K562 (cell line): ENCODE measurements at regions not wholly inside any gene's neighbourhood (a gene's known extent, or its start where the extent isn't known, plus 50 kb on each side); places are given as distances from the start of the nearest gene placed in this dataset.

Experiments
- MEF2D ChIP-seq: conservative IDR thresholded peaks from 2 replicates; pipeline ENCODE4 v1.6.1; 2016; ENCODE audit warnings: low read depth, missing genetic modification characterization, missing compliant biosample characterization
- PHF8 ChIP-seq: fragments of 200-600 bp; sonication (generic); IDR thresholded peaks from 2 replicates; pipeline ENCODE4 v1.6.1; 2012; ENCODE audit warnings: mixed run types, mild to moderate bottlenecking, inconsistent platforms, low read length, moderate library complexity, borderline replicate concordance
- POLR2AphosphoS5 ChIP-seq: IDR thresholded peaks from 2 replicates; pipeline ENCODE4 v1.6.1; 2011; ENCODE audit warnings: mild to moderate bottlenecking, low read depth, low read length, moderate library complexity; ENCODE audit not compliant: control insufficient read depth, insufficient read depth
- PRPF4 ChIP-seq: fragments of 200-400 bp; formaldehyde crosslinking; IDR thresholded peaks from one replicate; pipeline ENCODE4 v1.6.1; 2017; ENCODE audit warnings: low read length, low read depth, mild to moderate bottlenecking; ENCODE audit not compliant: insufficient read depth, poor library complexity, severe bottlenecking
- RCOR1 ChIP-seq, 2 experiments: IDR thresholded peaks; 2 replicates each; pipeline ENCODE4 v1.6.1; 2012; ENCODE audit warnings: low read depth in 2 of 2, low read length in 2 of 2, borderline replicate concordance in 1 of 2, improper control_type of control experiment in 1 of 2
- TF ChIP-seq, protein P1 (sequence below), 3 experiments: IDR thresholded peaks in 2 of 3; conservative IDR thresholded peaks in 1 of 3; 2 replicates each; pipeline ENCODE4 v1.5.1; 2011 to 2012; ENCODE audit warnings: low read length in 3 of 3, mild to moderate bottlenecking in 3 of 3, control low read depth in 2 of 3, improper control_type of control experiment in 1 of 3, inconsistent platforms in 1 of 3, low read depth in 1 of 3, mixed read lengths in 1 of 3, moderate library complexity in 1 of 3; ENCODE audit not compliant: insufficient read depth in 2 of 3
- TF ChIP-seq, protein P2 (sequence below): sonication (generic); formaldehyde crosslinking; IDR thresholded peaks from 2 replicates; pipeline ENCODE4 v1.5.0; 2020; ENCODE audit warnings: missing genetic modification reagents
- TF ChIP-seq, protein P3 (sequence below): sonication (generic); formaldehyde crosslinking; IDR thresholded peaks from 2 replicates; pipeline ENCODE4 v1.8.1; 2023; ENCODE audit warnings: mild to moderate bottlenecking, missing genetic modification reagents
- TF ChIP-seq, protein P4 (sequence below), 2 experiments: fragments of 450-650 bp; formaldehyde crosslinking in 1 of 2; IDR thresholded peaks; 2 replicates each; pipeline versions ENCODE4 v1.4.0 to v1.6.1; 2014 to 2020; ENCODE audit warnings: mild to moderate bottlenecking in 2 of 2, borderline replicate concordance in 1 of 2, low read depth in 1 of 2

DNA sequence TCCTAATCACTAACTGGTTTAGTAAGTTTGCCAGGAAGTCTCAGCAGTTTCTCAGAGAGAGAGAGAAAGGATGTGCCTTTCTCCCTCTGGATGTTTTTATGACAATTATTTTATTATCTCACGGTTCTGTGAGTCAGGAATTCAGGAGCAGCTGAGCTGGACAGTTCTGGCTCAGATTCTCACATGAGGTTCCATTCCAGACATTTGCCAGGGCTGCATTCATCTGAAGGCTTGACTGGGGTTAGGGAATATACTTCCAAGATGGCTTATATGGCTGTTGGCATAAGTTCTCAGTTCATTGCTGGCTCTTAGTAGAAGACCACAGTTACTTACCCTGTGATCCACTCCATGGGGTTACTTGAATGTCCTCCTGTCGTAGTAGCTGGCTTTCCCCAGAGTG, 101.2 kb upstream of the ATF7IP start:
- TF ChIP-seq PHF8 (no peak), PRPF4 (no peak), MEF2D (tag) (no peak), POLR2AphosphoS5 (no peak), RCOR1 (IDR thresholded peaks at IDR 0.05; ENCODE audit: borderline replicate concordance in 1 of 2, low read depth in 2 of 2, low read length in 2 of 2) (no peak)
- TF ChIP-seq, protein P1, sequence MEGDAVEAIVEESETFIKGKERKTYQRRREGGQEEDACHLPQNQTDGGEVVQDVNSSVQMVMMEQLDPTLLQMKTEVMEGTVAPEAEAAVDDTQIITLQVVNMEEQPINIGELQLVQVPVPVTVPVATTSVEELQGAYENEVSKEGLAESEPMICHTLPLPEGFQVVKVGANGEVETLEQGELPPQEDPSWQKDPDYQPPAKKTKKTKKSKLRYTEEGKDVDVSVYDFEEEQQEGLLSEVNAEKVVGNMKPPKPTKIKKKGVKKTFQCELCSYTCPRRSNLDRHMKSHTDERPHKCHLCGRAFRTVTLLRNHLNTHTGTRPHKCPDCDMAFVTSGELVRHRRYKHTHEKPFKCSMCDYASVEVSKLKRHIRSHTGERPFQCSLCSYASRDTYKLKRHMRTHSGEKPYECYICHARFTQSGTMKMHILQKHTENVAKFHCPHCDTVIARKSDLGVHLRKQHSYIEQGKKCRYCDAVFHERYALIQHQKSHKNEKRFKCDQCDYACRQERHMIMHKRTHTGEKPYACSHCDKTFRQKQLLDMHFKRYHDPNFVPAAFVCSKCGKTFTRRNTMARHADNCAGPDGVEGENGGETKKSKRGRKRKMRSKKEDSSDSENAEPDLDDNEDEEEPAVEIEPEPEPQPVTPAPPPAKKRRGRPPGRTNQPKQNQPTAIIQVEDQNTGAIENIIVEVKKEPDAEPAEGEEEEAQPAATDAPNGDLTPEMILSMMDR (IDR thresholded peaks at IDR 0.05 in 2 of 3, conservative IDR thresholded peaks at IDR 0.05 in 1 of 3; ENCODE audit: insufficient read depth in 2 of 3, low read depth in 1 of 3, low read length in 3 of 3): no peak
- TF ChIP-seq, protein P2, sequence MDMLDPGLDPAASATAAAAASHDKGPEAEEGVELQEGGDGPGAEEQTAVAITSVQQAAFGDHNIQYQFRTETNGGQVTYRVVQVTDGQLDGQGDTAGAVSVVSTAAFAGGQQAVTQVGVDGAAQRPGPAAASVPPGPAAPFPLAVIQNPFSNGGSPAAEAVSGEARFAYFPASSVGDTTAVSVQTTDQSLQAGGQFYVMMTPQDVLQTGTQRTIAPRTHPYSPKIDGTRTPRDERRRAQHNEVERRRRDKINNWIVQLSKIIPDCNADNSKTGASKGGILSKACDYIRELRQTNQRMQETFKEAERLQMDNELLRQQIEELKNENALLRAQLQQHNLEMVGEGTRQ (CRISPR knock-in tag): no peak
- TF ChIP-seq, protein P3, sequence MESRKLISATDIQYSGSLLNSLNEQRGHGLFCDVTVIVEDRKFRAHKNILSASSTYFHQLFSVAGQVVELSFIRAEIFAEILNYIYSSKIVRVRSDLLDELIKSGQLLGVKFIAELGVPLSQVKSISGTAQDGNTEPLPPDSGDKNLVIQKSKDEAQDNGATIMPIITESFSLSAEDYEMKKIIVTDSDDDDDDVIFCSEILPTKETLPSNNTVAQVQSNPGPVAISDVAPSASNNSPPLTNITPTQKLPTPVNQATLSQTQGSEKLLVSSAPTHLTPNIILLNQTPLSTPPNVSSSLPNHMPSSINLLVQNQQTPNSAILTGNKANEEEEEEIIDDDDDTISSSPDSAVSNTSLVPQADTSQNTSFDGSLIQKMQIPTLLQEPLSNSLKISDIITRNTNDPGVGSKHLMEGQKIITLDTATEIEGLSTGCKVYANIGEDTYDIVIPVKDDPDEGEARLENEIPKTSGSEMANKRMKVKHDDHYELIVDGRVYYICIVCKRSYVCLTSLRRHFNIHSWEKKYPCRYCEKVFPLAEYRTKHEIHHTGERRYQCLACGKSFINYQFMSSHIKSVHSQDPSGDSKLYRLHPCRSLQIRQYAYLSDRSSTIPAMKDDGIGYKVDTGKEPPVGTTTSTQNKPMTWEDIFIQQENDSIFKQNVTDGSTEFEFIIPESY: no peak
- TF ChIP-seq, protein P4, sequence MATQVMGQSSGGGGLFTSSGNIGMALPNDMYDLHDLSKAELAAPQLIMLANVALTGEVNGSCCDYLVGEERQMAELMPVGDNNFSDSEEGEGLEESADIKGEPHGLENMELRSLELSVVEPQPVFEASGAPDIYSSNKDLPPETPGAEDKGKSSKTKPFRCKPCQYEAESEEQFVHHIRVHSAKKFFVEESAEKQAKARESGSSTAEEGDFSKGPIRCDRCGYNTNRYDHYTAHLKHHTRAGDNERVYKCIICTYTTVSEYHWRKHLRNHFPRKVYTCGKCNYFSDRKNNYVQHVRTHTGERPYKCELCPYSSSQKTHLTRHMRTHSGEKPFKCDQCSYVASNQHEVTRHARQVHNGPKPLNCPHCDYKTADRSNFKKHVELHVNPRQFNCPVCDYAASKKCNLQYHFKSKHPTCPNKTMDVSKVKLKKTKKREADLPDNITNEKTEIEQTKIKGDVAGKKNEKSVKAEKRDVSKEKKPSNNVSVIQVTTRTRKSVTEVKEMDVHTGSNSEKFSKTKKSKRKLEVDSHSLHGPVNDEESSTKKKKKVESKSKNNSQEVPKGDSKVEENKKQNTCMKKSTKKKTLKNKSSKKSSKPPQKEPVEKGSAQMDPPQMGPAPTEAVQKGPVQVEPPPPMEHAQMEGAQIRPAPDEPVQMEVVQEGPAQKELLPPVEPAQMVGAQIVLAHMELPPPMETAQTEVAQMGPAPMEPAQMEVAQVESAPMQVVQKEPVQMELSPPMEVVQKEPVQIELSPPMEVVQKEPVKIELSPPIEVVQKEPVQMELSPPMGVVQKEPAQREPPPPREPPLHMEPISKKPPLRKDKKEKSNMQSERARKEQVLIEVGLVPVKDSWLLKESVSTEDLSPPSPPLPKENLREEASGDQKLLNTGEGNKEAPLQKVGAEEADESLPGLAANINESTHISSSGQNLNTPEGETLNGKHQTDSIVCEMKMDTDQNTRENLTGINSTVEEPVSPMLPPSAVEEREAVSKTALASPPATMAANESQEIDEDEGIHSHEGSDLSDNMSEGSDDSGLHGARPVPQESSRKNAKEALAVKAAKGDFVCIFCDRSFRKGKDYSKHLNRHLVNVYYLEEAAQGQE (IDR thresholded peaks at IDR 0.05; ENCODE audit: borderline replicate concordance): peak; percentile 88
- TF ChIP-seq, protein P4 (CRISPR knock-in tag; IDR thresholded peaks at IDR 0.05; ENCODE audit: low read depth): no peak
